SK-N-DZ (cell line): ENCODE measurements at regions not wholly inside any gene's neighbourhood (a gene's known extent, or its start where the extent isn't known, plus 50 kb on each side); places are given as distances from the start of the nearest gene placed in this dataset.

Experiments
- DNase-seq: peaks from one replicate; pipeline ENCODE4 v3.0.0-alpha.2; 2015; ENCODE audit warnings: low spot score

DNA sequence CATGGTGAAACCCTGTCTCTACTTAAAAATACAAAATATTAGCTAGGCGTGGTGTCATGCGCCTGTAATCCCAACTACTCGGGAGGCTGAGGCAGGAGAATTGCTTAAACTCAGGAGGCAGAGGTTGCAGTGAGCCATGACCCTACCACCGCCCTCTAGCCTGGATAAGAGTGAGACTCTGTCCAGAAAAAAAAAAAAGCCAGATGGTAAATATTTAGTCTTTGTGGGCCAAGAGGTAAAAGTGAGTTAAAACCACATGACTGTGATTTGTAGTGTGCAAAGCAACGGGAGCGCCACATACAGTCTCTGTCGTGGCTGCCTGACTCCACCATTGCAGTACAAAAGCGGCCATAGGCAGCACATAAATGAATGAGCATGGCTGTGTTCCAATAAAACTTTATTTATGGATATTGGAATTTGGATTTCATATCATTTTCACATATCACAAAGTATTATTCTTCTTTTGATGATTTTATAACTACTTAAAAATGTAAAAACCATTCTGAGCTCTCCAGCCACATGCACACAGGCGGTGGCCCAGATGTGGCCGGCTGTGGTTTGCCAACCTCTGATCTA is 51.8 kb upstream of the CASZ1 start:
- DNase-seq, result no peak

DNA sequence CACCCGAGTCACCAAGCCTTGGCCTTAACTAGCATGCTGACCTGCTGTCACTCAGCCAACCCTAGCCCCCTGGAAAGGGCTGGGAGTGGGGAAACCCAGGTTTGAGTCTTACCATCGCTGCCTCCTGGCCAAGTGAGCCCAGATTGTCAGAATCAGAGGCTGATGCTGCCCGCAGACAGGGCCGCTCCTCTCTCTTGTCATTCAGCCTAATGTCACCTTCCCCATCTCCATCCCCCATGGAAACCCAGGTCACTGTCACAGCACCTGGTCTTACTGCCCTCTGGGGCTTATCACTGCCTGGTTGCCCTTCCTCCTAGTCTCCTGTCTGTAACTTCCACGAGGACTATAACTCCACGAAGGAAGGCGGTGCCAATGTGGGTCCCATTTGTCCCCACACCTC is 53.6 kb upstream of the CASZ1 start:
- DNase-seq, result no peak

DNA sequence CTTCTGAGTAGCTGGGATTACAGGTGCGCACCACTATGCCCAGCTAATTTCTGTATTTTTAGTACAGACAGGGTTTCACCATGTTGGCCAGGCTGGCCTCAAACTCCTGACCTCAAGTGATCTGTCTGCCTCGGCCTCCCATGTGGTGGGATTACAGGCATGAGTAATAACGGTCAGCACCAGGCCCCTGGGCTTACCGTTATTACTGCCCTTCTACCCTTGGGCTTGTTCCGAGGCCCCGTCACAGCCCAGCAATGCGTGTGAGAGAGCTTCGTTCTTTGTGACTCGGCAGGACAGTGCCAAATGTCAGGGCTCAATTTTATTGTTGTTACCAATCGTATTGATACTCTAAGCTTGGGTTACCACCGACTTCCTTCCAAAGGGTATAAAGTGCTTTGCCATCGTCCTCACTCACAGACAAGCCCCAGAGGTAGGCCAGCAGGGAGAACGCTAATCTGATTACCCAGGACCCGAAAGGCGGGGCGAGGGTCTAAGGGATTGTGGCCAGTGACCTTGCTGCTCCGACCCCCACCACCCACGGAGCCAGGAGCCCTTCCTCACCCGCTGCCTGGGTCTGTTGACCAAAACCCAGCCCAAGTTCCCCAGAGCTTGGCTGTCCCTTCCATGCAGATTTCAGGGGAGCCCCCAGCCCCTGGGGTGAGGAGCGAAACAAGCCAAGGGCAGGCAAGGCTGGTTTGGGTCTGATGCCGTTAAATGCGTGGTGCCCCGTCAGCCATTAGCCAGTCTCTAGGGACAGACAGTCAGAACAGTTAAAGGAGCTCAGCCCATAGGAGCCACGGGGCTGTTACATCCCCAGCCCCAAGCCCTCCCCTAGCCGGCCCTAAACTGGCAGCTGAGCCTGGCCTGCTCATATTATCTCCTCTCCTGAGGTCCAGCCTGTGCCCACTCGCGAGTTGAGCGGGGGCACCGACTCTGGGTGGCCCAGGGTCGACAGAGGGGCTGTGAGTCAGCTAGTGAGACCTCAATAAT is 54.9 kb upstream of the CASZ1 start:
- DNase-seq, result no peak

DNA sequence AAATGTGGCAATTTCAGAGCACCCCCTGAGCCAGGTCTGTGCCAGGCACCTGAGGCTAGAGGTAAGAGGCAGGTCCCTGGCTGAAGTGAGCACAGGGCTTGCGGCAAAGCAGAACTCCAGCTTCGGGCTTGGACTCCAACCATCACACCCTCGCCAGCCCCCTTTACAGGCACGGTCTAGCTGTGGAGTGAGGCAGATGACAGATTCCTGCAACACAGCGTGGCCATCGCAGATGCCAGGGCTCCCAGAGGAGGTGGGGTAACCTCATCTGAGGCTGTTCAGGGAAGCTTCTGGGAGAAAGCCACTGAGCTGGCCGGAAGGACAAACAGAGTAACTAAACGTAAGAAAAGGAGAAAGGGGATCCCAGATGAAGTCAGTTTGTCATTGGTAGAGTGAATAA is 55.6 kb upstream of the CASZ1 start:
- no peak for DNase-seq

DNA sequence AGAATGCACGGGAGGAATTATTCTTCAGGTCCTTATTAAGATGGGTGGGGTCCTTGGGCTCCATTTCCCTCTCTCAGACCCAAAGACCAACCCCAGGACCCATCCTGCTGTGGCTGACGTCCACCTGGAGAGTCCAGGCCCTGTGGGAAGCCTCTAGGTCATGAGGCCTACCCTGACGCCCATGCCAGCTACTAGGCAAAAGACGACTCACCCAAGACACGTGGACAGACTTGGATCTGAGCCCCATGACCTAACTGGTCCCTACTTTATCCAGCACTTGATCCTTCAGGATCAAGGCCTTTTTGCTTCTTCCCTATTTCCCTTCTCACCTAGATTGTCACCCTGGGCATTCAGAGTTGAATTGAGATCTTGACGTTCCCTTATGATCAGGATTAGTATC is 56.0 kb upstream of the CASZ1 start:
- no peak for DNase-seq

DNA sequence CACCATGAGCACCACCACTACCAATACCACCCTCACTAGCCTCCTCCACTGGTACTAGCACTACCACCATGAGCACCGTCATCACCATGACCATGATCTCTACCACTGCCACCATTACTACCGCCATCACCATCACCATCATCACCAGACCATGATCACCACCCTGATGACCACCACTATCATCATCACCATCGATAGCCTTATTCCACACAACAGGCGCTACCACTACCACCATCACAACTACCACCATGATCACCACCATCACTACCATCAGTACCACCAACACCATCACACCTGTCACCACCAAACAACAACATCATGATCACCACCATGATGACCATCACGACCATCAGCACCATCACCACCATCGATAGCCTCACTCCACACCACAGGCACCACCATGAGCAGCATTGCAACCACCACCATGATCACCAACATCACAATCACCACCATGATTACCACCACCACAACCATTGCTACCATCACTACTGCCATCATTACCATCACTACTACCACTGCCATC is 56.6 kb upstream of the CASZ1 start:
- no peak for DNase-seq

DNA sequence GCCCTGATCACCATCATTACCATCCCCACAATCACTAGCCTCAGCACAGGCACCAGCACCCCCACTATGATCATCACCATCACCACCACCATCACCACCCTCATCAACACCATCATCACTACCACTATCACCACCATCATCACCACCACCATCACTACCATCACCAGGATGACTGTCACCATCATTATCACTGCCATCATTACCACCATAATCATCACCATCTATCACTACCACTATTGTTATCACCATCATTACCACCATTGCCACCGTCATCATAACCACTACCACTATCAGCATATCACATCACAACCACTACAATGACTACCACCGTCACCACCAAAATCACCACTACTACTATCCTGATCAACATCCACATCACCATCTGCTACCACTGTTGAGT is 57.3 kb upstream of the CASZ1 start:
- no peak for DNase-seq

DNA sequence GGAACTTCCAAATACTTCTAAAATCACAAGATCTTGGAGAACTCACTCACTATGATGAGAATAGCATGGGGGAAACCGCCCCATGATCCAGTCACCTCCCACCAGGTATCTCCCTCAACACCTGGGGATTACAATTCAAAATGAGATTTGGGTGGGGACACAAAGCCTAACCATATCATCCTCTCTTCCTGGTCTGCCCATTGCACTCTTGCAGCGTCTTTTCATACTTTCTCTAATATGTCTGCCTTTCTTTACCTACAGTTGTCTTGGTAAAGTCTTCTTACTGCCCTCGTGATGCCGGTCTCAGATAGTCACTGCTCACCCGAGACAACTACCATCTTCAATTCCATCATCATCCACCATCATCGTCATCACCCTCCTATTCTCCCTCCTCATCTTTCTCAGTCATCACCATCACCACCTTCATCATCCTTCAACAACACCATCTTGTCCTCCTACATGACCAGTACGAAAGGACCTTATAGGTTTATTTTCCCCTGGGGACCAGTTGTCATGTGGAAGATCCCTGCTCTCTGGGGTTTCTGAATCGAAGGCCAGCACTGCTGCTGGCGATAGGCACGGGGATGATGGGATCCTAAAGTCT is 58.5 kb upstream of the CASZ1 start:
- DNase-seq, result no peak

DNA sequence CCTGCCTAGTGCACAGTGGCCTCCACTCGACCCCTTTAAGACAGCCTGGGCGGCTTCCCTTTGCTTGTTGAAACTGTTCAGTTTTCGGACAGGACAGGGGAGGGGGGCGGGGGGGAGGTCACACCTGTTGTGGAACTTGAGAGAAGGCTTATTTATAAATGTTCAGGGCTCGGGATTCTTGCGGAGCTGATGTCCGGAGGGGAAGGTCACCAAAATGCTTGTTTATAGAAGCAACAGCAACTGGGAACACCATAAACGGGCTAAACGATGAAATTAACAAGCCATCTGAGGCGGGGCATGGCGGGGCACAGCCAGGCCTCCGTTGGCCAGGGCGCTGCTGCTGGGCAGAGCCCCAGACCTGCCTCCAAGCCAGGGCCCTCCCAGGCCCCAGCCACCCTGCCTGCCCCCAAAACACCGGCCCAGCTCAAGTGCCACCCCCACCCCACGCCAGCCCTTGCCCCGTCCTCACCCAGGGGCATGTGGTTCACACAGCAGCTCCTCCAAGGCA is 59.8 kb upstream of the CASZ1 start:
- no peak for DNase-seq

DNA sequence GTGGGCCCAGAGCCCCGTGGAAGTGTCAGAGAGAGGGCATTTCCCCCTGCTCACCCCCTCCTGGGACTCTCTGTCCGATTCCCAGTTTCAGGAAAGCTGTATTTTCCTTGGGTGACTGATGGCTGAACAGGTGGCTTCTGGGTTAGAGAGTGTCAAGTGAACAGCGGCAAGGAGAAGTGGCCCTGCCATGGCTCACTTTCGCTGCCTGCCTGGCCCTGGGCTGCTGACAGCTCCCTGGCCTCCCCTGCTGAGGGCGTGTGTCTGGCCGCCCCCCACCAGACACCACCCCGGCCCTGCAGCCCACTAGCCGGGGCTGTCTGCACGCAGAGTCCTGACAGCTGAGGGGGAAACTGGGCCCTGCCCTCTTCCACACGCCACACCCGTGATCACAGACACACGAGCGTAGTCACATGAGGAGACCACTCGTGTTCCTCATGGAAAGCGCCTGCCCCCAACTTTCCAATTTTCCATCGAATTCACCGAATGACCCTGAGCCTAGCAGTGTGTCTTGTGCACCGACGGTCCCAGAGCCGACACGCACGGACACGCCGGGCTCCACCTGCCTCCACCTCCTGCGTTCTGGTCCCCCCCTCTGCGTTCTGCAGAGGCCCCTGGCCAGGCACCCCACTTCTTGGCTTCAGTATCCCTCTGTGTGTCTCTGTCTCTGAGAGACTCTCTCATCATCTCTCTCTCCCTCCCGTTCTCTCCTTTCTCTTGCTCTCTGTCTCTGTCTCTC is 60.6 kb upstream of the CASZ1 start:
- DNase-seq, result no peak

DNA sequence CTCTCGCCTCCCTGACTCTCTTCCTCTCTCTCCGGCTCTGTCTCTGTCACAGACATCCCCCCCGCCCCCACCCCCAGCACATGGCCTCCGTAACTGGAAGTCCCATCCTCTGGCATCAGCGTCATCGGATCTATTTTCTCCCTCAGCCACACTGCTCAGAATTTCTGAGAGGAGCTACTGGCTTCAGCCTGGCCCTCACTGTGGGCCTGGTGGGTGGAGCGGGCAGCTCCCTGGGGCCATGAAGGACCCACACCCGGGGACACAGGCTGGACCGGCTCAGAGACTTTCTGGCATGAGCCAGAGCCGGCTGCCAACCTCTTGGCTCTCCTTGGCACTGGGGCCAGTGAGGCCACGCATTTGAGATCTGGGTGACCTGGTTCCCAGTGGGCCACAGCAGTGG is 61.2 kb upstream of the CASZ1 start:
- DNase-seq, result no peak

DNA sequence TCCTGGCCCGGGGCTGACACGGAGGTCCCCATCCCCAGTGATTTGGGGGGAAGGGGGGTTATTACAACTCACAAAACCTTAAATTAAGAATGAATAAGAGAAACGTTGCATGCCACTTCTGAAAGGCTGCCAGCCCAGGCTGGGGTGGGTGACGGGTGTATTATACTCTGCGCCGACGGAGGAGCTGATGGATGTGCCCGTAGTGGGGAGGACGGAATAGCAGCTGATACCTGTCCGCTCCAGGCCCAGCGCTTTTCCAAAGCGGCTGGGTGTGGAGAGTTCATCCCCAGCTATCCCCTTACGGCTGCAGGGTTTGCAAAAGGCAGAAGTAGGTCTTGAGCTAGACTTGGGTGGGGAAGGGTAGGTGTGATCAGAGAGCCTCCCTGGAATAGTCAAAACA is 63.8 kb upstream of the CASZ1 start:
- no peak for DNase-seq

DNA sequence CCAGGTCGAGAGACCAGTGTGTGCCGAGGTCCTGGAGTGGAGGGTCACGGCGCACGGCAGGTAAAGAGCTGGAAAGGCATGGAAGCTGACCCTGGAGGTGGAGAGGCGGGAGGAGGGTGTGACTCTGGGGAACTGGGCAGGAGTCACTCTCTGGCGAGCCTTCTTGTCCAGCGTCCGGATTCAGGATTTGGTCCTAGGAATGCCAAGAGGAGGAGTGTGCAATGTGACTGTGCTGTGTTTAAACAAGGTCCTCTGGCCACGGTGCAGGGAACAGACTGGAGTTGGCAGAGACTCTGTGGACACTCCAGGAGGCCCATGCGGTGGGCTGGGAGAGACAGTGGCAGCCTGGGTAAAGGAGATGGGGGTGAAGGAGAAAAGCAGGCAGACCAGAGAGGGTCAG is 64.2 kb upstream of the CASZ1 start:
- no peak for DNase-seq

DNA sequence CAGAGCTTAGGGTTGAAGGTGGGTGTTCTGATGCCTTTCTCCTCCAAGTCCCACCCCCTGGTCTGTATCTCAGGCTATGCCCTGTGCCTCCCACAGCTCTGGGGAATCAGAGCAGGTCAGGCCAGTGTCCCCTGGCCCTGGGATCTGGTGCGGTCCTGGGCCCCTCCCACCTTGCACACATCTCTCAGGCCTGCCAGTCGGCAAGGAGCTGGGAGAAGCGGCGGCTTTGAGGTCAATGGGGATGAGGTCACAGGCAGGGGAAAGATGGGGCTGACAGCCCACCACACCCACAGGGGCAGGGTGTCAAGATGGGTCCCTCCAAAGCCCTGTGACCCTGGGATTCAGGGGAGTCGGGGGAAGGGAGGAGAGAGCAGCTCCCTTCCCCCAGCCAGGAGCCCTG is 65.4 kb upstream of the CASZ1 start:
- DNase-seq, result no peak

DNA sequence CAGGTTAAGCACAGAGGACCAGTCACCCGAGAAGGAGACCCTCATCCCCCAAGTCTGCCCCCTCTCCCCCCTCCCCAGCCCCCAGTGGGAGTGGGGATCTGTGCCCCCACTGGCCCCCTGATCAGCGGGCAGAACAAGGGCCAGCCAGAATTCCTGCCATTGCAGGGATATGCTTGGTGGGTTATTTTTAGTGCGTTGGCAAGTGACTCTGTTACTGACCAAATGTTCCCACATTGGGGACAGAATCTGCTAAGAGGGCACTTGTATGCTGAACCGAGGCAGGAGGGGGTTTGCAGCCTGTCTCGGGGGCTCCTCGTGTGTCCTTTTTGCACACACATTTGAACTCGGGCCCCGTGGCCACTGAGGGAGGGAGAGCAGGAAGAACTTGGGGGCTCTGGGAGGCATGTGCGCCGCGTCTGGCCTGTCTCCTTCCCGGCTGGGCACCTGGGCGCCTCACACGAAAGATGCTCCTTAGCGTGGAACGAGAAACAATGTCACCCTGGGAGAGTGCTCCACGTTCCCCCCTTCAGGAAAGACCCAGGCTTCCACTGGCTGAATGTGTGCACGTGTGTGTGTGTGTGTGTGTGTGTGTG is 66.4 kb upstream of the CASZ1 start:
- no peak for DNase-seq

DNA sequence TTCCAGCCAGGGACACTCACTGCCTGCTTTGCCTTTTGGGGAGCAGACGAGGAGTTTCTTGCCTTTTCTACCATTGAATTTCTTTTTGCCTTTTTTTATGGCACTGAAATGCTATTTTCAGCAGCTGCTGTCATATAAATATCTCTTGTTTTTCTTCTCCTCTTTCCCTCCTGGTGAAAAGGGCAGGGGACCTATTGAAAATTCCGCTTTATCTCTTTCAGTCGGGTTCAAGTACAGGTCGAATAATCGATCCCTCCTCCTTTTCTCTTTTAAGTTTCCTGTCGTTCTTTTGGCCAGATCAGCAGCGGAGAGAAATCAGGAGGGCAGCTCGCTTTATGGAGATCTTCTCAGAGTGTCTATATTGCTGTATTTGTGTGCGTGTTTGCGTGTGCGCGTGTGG is 67.4 kb upstream of the CASZ1 start:
- DNase-seq, result no peak

DNA sequence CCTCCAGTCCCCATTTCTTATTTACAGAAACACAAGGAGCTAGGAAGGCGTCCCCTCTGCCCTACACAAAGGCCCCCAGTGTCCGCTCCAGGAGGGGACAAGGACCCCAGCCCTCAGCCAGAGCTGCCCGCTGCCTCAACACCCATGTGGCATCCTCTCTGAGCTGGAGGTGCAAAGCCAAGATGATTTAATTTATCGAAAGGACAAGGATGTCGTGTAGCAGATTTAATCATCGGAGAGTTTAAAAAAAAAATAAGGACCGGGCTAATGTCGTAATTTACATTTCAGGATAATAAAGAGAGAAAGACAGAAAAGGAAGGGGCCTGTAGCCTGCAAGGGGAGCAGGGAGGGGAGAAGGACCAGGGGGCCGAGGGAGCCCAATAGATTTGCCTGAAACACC is 68.3 kb upstream of the CASZ1 start:
- DNase-seq, result no peak

DNA sequence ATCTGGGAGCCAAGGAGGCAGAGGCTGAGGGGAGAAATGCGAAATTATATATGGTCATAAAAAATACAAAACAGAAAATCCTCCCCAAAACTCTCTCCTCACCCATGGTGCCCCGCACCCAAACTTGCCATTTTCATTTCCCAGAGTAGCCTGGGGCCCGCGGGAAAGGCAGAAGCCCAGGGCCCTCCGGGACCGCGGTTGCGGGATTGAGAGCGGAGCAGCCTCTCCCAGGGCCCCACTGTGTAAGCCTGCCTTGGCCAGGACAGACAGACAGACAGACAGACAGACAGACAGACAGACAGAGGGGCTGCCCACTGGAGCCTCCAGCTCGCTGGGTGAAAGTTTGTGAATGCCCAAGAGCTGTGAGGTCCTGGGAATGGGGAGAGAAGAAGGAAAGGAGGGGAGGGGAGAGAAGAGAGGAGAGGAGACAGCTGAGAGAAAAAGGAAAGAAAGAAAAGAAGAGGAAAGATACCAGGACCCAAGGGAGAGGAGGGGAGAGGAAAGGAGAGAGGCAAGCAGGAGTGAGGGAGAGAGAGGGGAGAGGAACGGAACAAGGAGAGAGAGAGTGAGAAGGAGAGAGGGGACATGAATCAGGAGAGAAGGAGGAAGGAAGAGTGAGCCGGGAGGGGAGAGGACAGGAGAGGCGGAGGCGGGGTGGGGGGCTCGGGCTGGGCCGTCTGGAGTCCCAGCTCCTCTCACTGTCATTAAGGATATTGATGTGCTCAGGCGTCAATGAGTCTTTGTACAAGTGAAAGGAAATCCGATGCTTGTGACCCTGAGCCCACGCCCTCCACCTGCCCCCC is 69.3 kb upstream of the CASZ1 start:
- no peak for DNase-seq

DNA sequence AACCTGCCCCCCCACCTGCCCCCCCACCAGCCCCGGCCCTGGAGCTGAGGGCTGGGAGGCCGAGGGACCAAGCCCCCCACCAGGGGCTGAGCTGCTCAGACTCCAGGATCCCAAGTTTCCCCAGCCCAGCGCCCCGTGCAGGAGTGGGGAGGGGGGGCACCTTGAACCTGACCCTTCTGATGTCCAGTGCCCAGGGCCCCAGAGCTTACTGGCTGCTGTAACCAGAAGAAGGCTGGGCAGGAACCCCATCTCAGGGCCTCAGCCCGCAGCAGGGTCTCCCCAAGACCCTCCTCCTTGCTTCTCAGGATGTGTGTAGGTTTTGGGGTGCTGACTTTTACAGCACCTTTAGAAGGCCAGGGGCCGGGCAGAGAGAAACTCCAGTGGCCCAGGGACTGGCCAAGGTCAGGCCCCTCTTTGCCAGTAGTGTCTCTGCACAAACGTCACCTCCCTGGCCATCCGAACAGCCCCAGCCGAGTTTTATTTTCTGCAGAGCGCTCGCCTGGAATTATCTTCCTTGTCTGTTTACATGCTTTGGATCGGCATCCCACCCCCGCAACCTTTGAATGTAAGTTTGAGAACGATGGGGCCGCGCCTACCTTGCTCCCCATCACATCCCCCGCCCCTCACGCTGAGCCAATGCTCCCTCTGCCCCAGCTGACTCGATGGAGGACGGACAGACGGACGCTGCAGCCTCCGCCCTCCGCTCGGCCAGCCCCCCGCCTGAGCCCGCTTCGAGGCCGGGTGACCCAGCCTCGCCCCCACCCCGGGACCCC is 70.1 kb upstream of the CASZ1 start:
- DNase-seq, result no peak
